ENCODE measurements at regions not wholly inside any gene's neighbourhood (a gene's known extent, or its start where the extent isn't known, plus 50 kb on each side); places are given as distances from the start of the nearest gene placed in this dataset.

GRCh38 chr11:28910926-28911325 lies 802.7 kb downstream of the METTL15 start:
- no peak for TF ChIP-seq EZH2 (IDR thresholded peaks at IDR 0.05; ENCODE audit: borderline replicate concordance, low read depth, low read length, severe bottlenecking)
- TF ChIP-seq CTCF (IDR thresholded peaks at IDR 0.05; ENCODE audit: borderline replicate concordance, extremely low read depth, low read length, poor library complexity, severe bottlenecking) = no peak

Data from DND-41 (cell line).